ENCODE measurements at regions not wholly inside any gene's neighbourhood (a gene's known extent, or its start where the extent isn't known, plus 50 kb on each side); places are given as distances from the start of the nearest gene placed in this dataset.
"Not testable (repeated sequence)": the region's sequence is repeated elsewhere in the genome, so short reads cannot be mapped to it uniquely, and the experiment has no call there.

GRCh38 chr11:123338997-123339752, 90.9 kb upstream of the GRAMD1B start:
- TF ChIP-seq, protein P1, sequence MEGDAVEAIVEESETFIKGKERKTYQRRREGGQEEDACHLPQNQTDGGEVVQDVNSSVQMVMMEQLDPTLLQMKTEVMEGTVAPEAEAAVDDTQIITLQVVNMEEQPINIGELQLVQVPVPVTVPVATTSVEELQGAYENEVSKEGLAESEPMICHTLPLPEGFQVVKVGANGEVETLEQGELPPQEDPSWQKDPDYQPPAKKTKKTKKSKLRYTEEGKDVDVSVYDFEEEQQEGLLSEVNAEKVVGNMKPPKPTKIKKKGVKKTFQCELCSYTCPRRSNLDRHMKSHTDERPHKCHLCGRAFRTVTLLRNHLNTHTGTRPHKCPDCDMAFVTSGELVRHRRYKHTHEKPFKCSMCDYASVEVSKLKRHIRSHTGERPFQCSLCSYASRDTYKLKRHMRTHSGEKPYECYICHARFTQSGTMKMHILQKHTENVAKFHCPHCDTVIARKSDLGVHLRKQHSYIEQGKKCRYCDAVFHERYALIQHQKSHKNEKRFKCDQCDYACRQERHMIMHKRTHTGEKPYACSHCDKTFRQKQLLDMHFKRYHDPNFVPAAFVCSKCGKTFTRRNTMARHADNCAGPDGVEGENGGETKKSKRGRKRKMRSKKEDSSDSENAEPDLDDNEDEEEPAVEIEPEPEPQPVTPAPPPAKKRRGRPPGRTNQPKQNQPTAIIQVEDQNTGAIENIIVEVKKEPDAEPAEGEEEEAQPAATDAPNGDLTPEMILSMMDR (IDR thresholded peaks at IDR 0.05; ENCODE audit: unreplicated experiment in 3 of 3), result no peak
- Mint-ChIP-seq H3K4me1 (peaks cover under 1% of the 10 kb centered on the region), H3K27ac (no peak overlapping the region), H3K9me3 (peaks cover 6% of the 10 kb centered on the region), H3K36me3 (ENCODE audit: low read depth) (no peaks in the 10 kb centered on the region), H3K27me3 (ENCODE audit: low read depth) (peaks cover 27% of the 10 kb centered on the region), H3K4me3 (no peak overlapping the region)

GRCh38 chr11:123338266-123338800, 91.7 kb upstream of the GRAMD1B start:
- no peak overlapping the region for H3K4me3 Mint-ChIP-seq
- peaks cover 6% of the 10 kb centered on the region for H3K9me3 Mint-ChIP-seq
- H3K36me3 Mint-ChIP-seq (ENCODE audit: low read depth), result no peaks in the 10 kb centered on the region
- no peaks in the 10 kb centered on the region for H3K4me1 Mint-ChIP-seq
- no peak overlapping the region for H3K27ac Mint-ChIP-seq
- H3K27me3 Mint-ChIP-seq (ENCODE audit: low read depth), result peaks cover 21% of the 10 kb centered on the region
- TF ChIP-seq, protein P1 (IDR thresholded peaks at IDR 0.05; ENCODE audit: unreplicated experiment in 3 of 3), result no peak

DNA sequence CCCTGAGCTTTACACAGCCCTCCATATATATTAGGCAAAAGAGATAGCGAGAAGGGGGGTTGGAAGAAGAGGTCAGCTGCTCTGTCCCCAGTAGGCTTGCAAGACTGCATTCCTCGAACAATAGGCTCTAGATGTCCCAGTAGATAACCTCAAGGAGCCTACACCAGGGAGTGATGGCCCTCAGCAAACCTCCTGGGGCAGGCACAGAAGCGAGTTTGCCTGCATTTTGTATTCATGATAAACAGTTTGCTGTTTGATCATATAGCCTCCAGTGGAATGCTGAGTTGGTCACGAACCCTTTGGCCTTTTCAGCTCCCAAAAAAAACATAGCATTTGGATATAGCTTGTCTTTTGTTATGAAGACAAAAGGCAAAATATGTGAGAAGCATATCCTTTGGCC, 95.1 kb upstream of the GRAMD1B start:
- H3K36me3 Mint-ChIP-seq (ENCODE audit: low read depth), result no peaks in the 10 kb centered on the region
- peaks cover 6% of the 10 kb centered on the region for H3K27me3 Mint-ChIP-seq (ENCODE audit: low read depth)
- no peak overlapping the region for H3K4me3 Mint-ChIP-seq
- peaks cover 3% of the 10 kb centered on the region for H3K9me3 Mint-ChIP-seq
- no peak overlapping the region for H3K27ac Mint-ChIP-seq
- TF ChIP-seq, protein P1 (IDR thresholded peaks at IDR 0.05; ENCODE audit: unreplicated experiment in 3 of 3), result no peak
- peaks cover 6% of the 10 kb centered on the region for H3K4me1 Mint-ChIP-seq

DNA sequence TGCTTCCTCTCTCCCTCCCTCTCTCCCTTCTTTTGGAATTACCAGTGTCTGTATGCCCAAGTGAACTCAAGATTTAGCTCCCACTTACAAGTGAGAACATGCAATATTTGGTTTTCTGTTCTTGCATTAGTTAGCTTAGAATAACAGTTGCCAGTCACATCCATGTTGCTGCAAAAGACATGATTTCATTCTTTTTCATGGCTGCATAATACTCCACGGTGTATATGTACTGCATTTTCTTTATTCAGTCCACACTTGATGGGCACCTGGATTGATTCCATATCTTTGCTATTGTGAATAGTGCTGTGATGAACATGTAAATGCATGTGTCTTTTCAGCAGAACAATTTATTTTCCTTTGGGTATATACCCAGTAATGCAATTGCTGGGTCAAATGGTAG, 97.5 kb upstream of the GRAMD1B start:
- H3K36me3 Mint-ChIP-seq (ENCODE audit: low read depth); H3K27me3 Mint-ChIP-seq (ENCODE audit: low read depth); H3K4me1 Mint-ChIP-seq; H3K4me3 Mint-ChIP-seq; H3K9me3 Mint-ChIP-seq; H3K27ac Mint-ChIP-seq: not testable (repeated sequence)

DNA sequence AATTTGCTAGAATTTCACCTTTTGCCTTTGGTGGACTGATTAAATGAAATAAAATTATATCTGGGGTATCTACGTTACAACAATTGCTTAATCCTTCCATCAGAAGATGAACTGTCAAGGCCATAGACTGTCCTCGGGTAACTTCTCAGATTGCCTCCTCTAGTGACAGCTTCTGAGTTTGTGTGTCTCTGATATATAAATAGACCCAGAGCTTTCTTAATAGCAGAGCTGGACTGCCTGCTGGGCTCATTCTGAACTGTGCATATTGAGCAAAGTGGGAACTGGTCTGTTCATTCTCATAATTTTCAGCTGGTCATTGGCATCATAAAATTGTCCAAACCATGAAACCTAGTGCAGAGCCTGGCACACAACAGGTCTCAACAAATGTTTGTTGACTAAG, 99.1 kb upstream of the GRAMD1B start:
- Mint-ChIP-seq H3K36me3 (ENCODE audit: low read depth) (no peaks in the 10 kb centered on the region), H3K9me3 (peaks cover 3% of the 10 kb centered on the region), H3K27ac (no peak overlapping the region), H3K4me1 (peaks cover 6% of the 10 kb centered on the region), H3K4me3 (no peak overlapping the region), H3K27me3 (ENCODE audit: low read depth) (peaks cover 6% of the 10 kb centered on the region)
- TF ChIP-seq, protein P1 (IDR thresholded peaks at IDR 0.05; ENCODE audit: unreplicated experiment in 3 of 3), result no peak

GRCh38 chr11:123330471-123330870, 99.6 kb upstream of the GRAMD1B start:
- Mint-ChIP-seq H3K4me3 (no peak overlapping the region), H3K27me3 (ENCODE audit: low read depth) (peaks cover 6% of the 10 kb centered on the region), H3K36me3 (ENCODE audit: low read depth) (no peaks in the 10 kb centered on the region), H3K4me1 (peaks cover 6% of the 10 kb centered on the region), H3K27ac (no peak overlapping the region), H3K9me3 (peaks cover 3% of the 10 kb centered on the region)
- TF ChIP-seq, protein P1 (IDR thresholded peaks at IDR 0.05; ENCODE audit: unreplicated experiment in 3 of 3), result no peak

Data from nephron (organoid).